Testis (tissue), 2 donors: ENCODE measurements at regions not wholly inside any gene's neighbourhood (a gene's known extent, or its start where the extent isn't known, plus 50 kb on each side); places are given as distances from the start of the nearest gene placed in this dataset.

ENCODE experiments used
- POLR2A ChIP-seq: fragments of 450-650 bp; IDR thresholded peaks from one replicate; pipeline ENCODE4 v1.6.1; 2017; ENCODE audit warnings: antibody characterized with exemption, mild to moderate bottlenecking, moderate library complexity
- TF ChIP-seq, protein P1 (sequence below), 3 experiments: fragments of 450-650 bp in 2 of 3; fragments of 200-600 bp in 1 of 3; sonication (generic) in 1 of 3; IDR thresholded peaks; one replicate each; pipeline ENCODE4 v1.5.1; 2016 to 2019; ENCODE audit warnings: antibody characterized with exemption in 3 of 3, mild to moderate bottlenecking in 2 of 3, moderate library complexity in 1 of 3

DNA sequence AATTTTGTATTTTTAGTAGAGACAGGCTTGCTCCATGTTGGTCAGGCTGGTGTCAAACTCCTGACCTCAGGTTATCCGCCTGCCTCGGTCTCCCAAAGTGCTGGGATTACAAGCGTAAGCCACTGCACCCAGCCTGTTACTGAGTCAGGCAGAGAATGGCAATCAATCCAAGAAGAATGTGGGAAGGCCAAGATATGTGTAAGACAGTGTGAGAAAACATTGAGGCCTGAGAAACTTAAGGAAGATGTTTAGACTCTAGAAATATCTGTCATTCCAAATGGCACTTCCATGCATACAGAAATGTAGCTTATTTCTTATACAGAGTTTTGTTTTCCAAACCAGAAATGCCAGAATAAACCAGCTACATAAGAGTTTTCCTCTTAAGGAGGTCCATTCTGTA, 248.5 kb downstream of the ETS1 start:
- TF ChIP-seq, protein P1, sequence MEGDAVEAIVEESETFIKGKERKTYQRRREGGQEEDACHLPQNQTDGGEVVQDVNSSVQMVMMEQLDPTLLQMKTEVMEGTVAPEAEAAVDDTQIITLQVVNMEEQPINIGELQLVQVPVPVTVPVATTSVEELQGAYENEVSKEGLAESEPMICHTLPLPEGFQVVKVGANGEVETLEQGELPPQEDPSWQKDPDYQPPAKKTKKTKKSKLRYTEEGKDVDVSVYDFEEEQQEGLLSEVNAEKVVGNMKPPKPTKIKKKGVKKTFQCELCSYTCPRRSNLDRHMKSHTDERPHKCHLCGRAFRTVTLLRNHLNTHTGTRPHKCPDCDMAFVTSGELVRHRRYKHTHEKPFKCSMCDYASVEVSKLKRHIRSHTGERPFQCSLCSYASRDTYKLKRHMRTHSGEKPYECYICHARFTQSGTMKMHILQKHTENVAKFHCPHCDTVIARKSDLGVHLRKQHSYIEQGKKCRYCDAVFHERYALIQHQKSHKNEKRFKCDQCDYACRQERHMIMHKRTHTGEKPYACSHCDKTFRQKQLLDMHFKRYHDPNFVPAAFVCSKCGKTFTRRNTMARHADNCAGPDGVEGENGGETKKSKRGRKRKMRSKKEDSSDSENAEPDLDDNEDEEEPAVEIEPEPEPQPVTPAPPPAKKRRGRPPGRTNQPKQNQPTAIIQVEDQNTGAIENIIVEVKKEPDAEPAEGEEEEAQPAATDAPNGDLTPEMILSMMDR (IDR thresholded peaks at IDR 0.05), result no peak
- no peak for TF ChIP-seq POLR2A
